Naive thymus-derived CD4-positive, alpha-beta T cell (primary cell): ENCODE measurements at regions not wholly inside any gene's neighbourhood (a gene's known extent, or its start where the extent isn't known, plus 50 kb on each side); places are given as distances from the start of the nearest gene placed in this dataset.

Source experiments
- ATAC-seq: fragments of 150-1000 bp; cut with Tn5 transposase; 2 replicates; pipeline ENCODE4 v1.10.0; 2021; ENCODE audit warnings: mild to moderate bottlenecking, moderate library complexity
- CTCF ChIA-PET: fragments of 350-600 bp; sonication (Branson Sonifier 250); formaldehyde crosslinking; loops from one replicate; lab custom pipeline; 2021; ENCODE audit warnings: antibody characterized with exemption; lab: Charles Lee
- POLR2A ChIA-PET: fragments of 350-600 bp; sonication (Branson Sonifier 250); formaldehyde crosslinking; loops from one replicate; lab custom pipeline; 2021; ENCODE audit warnings: antibody characterized with exemption, inconsistent platforms; lab: Charles Lee
- DNase-seq, 9 donors: peaks; one replicate each; pipeline versions ENCODE4 v3.0.0 to v3.0.0-alpha.2; 2020 to 2022; ENCODE audit warnings: mixed read lengths in 1 of 9
- H3K27ac ChIP-seq: one replicate; pipeline ENCODE4 v1.7.0; 2013; ENCODE audit warnings: mild to moderate bottlenecking, low read depth, low read length, moderate library complexity
- H3K27me3 ChIP-seq, 2 donors: one replicate each; pipeline ENCODE4 v1.7.0; 2013; ENCODE audit warnings: low read length in 2 of 2, mild to moderate bottlenecking in 2 of 2, moderate library complexity in 2 of 2; ENCODE audit not compliant: control insufficient read depth in 2 of 2, insufficient read depth in 2 of 2
- H3K36me3 ChIP-seq, 3 experiments: 1 replicate in 2 of 3; 2 replicates in 1 of 3; pipeline ENCODE4 v1.7.0; 2013; ENCODE audit warnings: low read length in 3 of 3, mild to moderate bottlenecking in 3 of 3, moderate library complexity in 1 of 3; ENCODE audit not compliant: insufficient read depth in 3 of 3, control insufficient read depth in 2 of 3
- H3K4me1 ChIP-seq, 2 donors: one replicate each; pipeline ENCODE4 v1.7.0; 2013; ENCODE audit warnings: low read length in 2 of 2, mild to moderate bottlenecking in 2 of 2, moderate library complexity in 1 of 2; ENCODE audit not compliant: control insufficient read depth in 2 of 2, insufficient read depth in 2 of 2
- H3K4me3 ChIP-seq: 2 replicates; pipeline ENCODE4 v1.7.0; 2013; ENCODE audit warnings: mild to moderate bottlenecking, low read length
- H3K9me3 ChIP-seq, 3 experiments: 1 replicate in 2 of 3; 2 replicates in 1 of 3; pipeline ENCODE4 v1.7.0; 2013; ENCODE audit warnings: low read length in 3 of 3; ENCODE audit not compliant: control insufficient read depth in 2 of 3
- H3K27ac Mint-ChIP-seq, 9 donors: one replicate each; pipeline ENCODE4 v1.8.0; 2020 to 2022; ENCODE audit warnings: mixed read lengths in 9 of 9, mild to moderate bottlenecking in 8 of 9, moderate library complexity in 5 of 9, inconsistent platforms in 2 of 9
- H3K27me3 Mint-ChIP-seq, 5 donors: one replicate each; pipeline ENCODE4 v1.8.0; 2021 to 2022; ENCODE audit warnings: mixed read lengths in 5 of 5, mild to moderate bottlenecking in 1 of 5
- H3K36me3 Mint-ChIP-seq, 5 donors: one replicate each; pipeline ENCODE4 v1.8.0; 2020 to 2022; ENCODE audit warnings: mixed read lengths in 5 of 5, mild to moderate bottlenecking in 3 of 5, inconsistent platforms in 1 of 5
- H3K4me1 Mint-ChIP-seq, 7 donors: one replicate each; pipeline ENCODE4 v1.8.0; 2020 to 2022; ENCODE audit warnings: mixed read lengths in 7 of 7, mild to moderate bottlenecking in 3 of 7, inconsistent platforms in 1 of 7
- H3K4me3 Mint-ChIP-seq, 10 donors: one replicate each; pipeline ENCODE4 v1.8.0; 2020 to 2022; ENCODE audit warnings: mild to moderate bottlenecking in 10 of 10, mixed read lengths in 10 of 10, moderate library complexity in 6 of 10, inconsistent platforms in 2 of 10
- H3K9me3 Mint-ChIP-seq, 11 donors: one replicate each; pipeline ENCODE4 v1.8.0; 2020 to 2022; ENCODE audit warnings: mixed read lengths in 11 of 11, mild to moderate bottlenecking in 4 of 11, inconsistent platforms in 1 of 11, moderate library complexity in 1 of 11
- intact Hi-C, 2 donors: fragments of 100-400 bp; cut with micrococcal nuclease; formaldehyde crosslinking; loops; one replicate each; pipeline ENCODE4 v1.15.1; 2023

DNA sequence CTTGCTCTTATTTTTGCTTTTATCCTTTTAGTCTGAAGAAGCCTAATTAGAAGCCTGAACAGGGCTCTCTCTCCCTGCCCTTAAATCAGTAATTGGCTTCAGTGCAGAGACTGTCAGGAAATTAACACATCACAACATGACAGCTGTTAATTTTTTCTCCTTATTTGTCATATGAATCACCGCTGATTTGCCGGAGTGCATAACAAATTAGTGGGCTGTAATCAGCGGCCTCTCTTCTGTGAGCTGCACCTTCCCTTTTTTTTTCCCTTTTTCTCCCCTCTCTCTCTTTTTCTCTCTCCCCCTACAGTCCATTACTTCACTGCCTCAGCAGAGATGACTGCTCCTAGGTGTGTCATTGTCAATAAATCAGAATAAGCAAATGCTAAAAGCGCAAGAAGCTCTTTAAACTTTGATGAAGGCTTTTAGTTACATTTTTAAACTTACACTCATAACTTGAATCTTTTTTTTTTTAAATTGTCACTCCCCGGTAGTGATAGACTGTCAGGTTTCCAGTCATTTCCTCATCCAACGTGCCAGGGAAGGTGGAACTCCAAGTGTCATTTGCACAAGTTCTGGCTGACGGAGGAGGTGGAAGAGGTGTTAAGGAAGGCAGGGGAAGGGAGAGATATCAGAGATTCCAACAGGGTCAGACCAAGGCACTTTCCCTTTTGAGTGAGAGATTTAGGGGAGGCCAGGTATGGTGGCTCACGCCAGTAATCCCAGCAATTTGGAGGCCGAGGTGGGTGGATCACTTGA lies 197.1 kb upstream of the TSHZ3 start:
- Histone ChIP-seq H3K27me3 (no peaks in the 10 kb centered on the region), H3K4me1 (no peaks in the 10 kb centered on the region), H3K9me3 (no peaks in the 10 kb centered on the region), H3K27ac (no peak overlapping the region), H3K4me3 (no peak overlapping the region), H3K36me3 (no peaks in the 10 kb centered on the region)
- intact Hi-C loops = no loop called here
- no peak overlapping the region for H3K27ac Mint-ChIP-seq
- ChIA-PET CTCF (no interaction called here), POLR2A (no interaction called here)
- no peak overlapping the region for H3K4me3 Mint-ChIP-seq
- no peak for ATAC-seq
- no peaks in the 10 kb centered on the region for H3K4me1 Mint-ChIP-seq
- H3K9me3 Mint-ChIP-seq = peaks cover 0 to 14% (median 2%) of the 10 kb centered on the region in 11 donors
- no peak for DNase-seq
- no peaks in the 10 kb centered on the region for H3K36me3 Mint-ChIP-seq
- peaks cover 0 to 18% (median 10%) of the 10 kb centered on the region in 5 donors for H3K27me3 Mint-ChIP-seq

GRCh38 chr19:31548941-31549340 lies 199.7 kb upstream of the TSHZ3 start:
- Mint-ChIP-seq H3K4me3 (no peak overlapping the region), H3K9me3 (peaks cover 0 to 13% (median 0%) of the 10 kb centered on the region in 11 donors), H3K27me3 (peaks cover 0 to 21% (median 10%) of the 10 kb centered on the region in 5 donors), H3K27ac (no peak overlapping the region), H3K36me3 (no peaks in the 10 kb centered on the region), H3K4me1 (no peaks in the 10 kb centered on the region)
- Histone ChIP-seq H3K9me3 (no peaks in the 10 kb centered on the region), H3K27me3 (no peaks in the 10 kb centered on the region), H3K4me1 (no peaks in the 10 kb centered on the region), H3K36me3 (no peaks in the 10 kb centered on the region), H3K27ac (no peak overlapping the region), H3K4me3 (no peak overlapping the region)
- ChIA-PET CTCF (no interaction called here), POLR2A (no interaction called here)
- DNase-seq = no peak
- intact Hi-C loops = no loop called here
- no peak for ATAC-seq

DNA sequence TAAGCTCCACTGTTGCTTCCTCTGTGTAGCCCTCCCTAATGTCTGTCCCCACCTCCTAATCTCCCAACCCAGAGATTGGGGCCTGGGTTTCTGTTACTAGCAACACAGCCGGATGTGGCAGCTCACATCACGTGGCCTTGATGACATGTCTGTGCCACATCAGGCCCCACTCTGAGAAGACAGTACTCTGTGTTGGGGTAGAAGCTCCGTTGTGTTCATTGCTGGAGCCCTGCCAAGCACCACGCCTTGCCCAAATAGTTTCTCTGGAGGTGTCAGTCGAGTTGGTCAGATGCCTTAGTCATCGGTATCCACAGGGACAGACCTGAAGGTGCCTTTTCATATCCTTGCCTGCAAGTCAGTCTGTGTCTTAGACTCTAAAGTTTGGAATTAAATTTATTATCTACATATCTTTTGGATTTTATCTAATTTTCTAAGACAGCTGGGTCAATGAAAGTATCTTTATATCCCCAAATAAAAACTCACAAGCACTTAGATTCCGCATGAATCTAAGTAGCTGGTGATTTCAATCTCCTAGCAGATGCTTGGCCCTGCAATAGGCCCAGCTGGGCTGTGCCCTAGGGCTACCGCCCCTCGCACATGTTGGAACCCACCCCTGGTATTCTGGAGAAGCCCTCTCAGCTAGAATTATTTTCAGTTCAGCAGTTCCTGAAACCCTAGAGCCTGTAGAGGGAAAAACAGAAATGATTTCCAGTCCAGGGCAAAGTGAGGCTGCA lies 204.0 kb upstream of the TSHZ3 start:
- DNase-seq = no peak
- no peak overlapping the region for H3K27ac Mint-ChIP-seq
- CTCF ChIA-PET = no interaction called here

GRCh38 chr19:31553846-31554215 lies 204.6 kb upstream of the TSHZ3 start:
- no peaks in the 10 kb centered on the region for H3K36me3 Mint-ChIP-seq
- Histone ChIP-seq H3K27me3 (no peaks in the 10 kb centered on the region), H3K4me1 (no peaks in the 10 kb centered on the region), H3K36me3 (no peaks in the 10 kb centered on the region), H3K9me3 (no peaks in the 10 kb centered on the region), H3K4me3 (no peak overlapping the region), H3K27ac (no peak overlapping the region)
- H3K9me3 Mint-ChIP-seq = peaks cover 0 to 14% (median 2%) of the 10 kb centered on the region in 11 donors
- no peak for ATAC-seq
- H3K27me3 Mint-ChIP-seq = peaks cover 0 to 33% (median 10%) of the 10 kb centered on the region in 5 donors
- no peak overlapping the region for H3K27ac Mint-ChIP-seq
- no peaks in the 10 kb centered on the region for H3K4me1 Mint-ChIP-seq
- H3K4me3 Mint-ChIP-seq = no peak overlapping the region
- ChIA-PET POLR2A (no interaction called here), CTCF (no interaction called here)
- no peak for DNase-seq
- intact Hi-C loops = no loop called here

More for the DNA sequence above, 204.0 kb upstream of the TSHZ3 start:
- Mint-ChIP-seq H3K4me3 (no peak overlapping the region), H3K27me3 (peaks cover 0 to 28% (median 10%) of the 10 kb centered on the region in 5 donors), H3K36me3 (no peaks in the 10 kb centered on the region), H3K9me3 (peaks cover 0 to 14% (median 0%) of the 10 kb centered on the region in 11 donors), H3K4me1 (no peaks in the 10 kb centered on the region)
- Histone ChIP-seq H3K4me1 (no peaks in the 10 kb centered on the region), H3K9me3 (no peaks in the 10 kb centered on the region), H3K27me3 (no peaks in the 10 kb centered on the region), H3K27ac (no peak overlapping the region), H3K4me3 (no peak overlapping the region), H3K36me3 (no peaks in the 10 kb centered on the region)
- intact Hi-C loops = no loop called here
- no peak for ATAC-seq
- POLR2A ChIA-PET = no interaction called here

GRCh38 chr19:31554360-31554759 lies 205.1 kb upstream of the TSHZ3 start:
- H3K9me3 ChIP-seq = no peaks in the 10 kb centered on the region
- no peaks in the 10 kb centered on the region for H3K4me1 ChIP-seq
- H3K4me3 ChIP-seq = no peak overlapping the region
- Mint-ChIP-seq H3K9me3 (peaks cover 0 to 10% (median 3%) of the 10 kb centered on the region in 11 donors), H3K4me1 (no peaks in the 10 kb centered on the region), H3K4me3 (no peak overlapping the region), H3K27me3 (peaks cover 0 to 33% (median 10%) of the 10 kb centered on the region in 5 donors), H3K36me3 (no peaks in the 10 kb centered on the region), H3K27ac (no peak overlapping the region)
- no peak for DNase-seq
- H3K27me3 ChIP-seq = no peaks in the 10 kb centered on the region
- H3K27ac ChIP-seq = no peak overlapping the region
- POLR2A ChIA-PET = no interaction called here
- intact Hi-C loops = no loop called here
- no peaks in the 10 kb centered on the region for H3K36me3 ChIP-seq
- no peak for ATAC-seq
- CTCF ChIA-PET = no interaction called here

DNA sequence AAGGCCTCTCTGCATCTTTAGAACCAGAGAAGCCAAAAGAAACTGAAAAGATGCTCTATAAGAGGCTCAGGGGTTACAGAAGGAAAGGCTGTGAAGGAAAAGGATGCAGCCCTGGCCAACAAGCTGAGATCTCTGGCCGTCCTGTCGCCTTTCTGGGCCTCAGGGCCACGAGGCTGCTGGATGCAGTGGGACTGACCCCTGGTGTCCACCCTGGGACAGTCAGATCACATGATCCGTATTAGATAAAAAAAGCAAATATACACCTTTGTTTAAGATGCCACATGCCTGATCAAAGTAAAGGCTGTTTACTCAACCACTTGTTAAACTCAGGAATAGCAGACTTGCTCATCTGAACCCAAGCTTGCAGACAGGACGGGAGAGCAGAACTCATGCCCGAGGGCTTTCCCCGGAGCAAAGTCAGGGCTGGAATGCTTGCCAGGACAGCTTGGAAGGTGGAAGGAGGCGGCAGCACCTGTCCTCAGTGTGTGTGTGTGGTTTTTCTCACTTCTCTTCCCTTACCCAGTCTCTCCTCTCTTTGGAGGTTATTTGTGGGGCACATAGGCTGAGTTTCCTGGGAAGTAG lies 206.5 kb upstream of the TSHZ3 start:
- ATAC-seq (no peak), DNase-seq (no peak)
- H3K4me3 Mint-ChIP-seq = no peak overlapping the region
- Histone ChIP-seq H3K36me3 (no peaks in the 10 kb centered on the region), H3K4me1 (no peaks in the 10 kb centered on the region), H3K27ac (no peak overlapping the region), H3K27me3 (no peaks in the 10 kb centered on the region), H3K4me3 (no peak overlapping the region), H3K9me3 (no peaks in the 10 kb centered on the region)
- CTCF ChIA-PET = no interaction called here
- peaks cover 0 to 18% (median 9%) of the 10 kb centered on the region in 11 donors for H3K9me3 Mint-ChIP-seq
- no peaks in the 10 kb centered on the region for H3K4me1 Mint-ChIP-seq
- intact Hi-C loops = no loop called here
- peaks cover 0 to 33% (median 10%) of the 10 kb centered on the region in 5 donors for H3K27me3 Mint-ChIP-seq
- peaks cover 0 to 4% (median 0%) of the 10 kb centered on the region in 5 donors for H3K36me3 Mint-ChIP-seq
- POLR2A ChIA-PET = no interaction called here
- H3K27ac Mint-ChIP-seq = no peak overlapping the region
